ENCODE measurements at regions not wholly inside any gene's neighbourhood (a gene's known extent, or its start where the extent isn't known, plus 50 kb on each side); places are given as distances from the start of the nearest gene placed in this dataset.

- no peaks in the 10 kb centered on the region for H3K36me3 ChIP-seq (ENCODE audit: control insufficient read depth, insufficient read depth, low read length)
- ATAC-seq (no peak), FAIRE-seq (no peak), DNase-seq (ENCODE audit: extremely low read depth in 1 of 4, low spot score in 3 of 4) (no peak)
- ChIA-PET CTCF (ENCODE audit: low intra/inter-chr PET ratio) (no interaction called here), POLR2A (no interaction called here)
- no peaks in the 10 kb centered on the region for H3K27me3 ChIP-seq (ENCODE audit: control insufficient read depth in 2 of 2, insufficient read depth in 2 of 2, low read length in 2 of 2)
- no peaks in the 10 kb centered on the region for H4K20me1 ChIP-seq (replicated peaks; ENCODE audit: control insufficient read depth, insufficient read depth, low read length)
- no peaks in the 10 kb centered on the region for H3K4me1 ChIP-seq (replicated peaks in 1 of 2; ENCODE audit: control insufficient read depth in 2 of 2, insufficient read depth in 2 of 2, low read length in 2 of 2)
- no peak overlapping the region for H2AFZ ChIP-seq (ENCODE audit: low read depth, low read length)
- no TSS peak for BruUV-seq (replicated peaks)
- no peak overlapping the region for H3K9ac ChIP-seq (ENCODE audit: insufficient read depth in 1 of 2, low read depth in 2 of 2, low read length in 2 of 2)
- H3K79me2 ChIP-seq (ENCODE audit: control insufficient read depth, insufficient read depth, low read length), result no peaks in the 10 kb centered on the region
- H3K9me3 ChIP-seq (replicated peaks; ENCODE audit: control insufficient read depth, insufficient read depth, low read depth, low read length), result no peaks in the 10 kb centered on the region
- no peak overlapping the region for H3K27ac ChIP-seq (ENCODE audit: extremely low read depth, low read depth, low read length)
- H3K9me1 ChIP-seq (ENCODE audit: control insufficient read depth, insufficient read depth, low read length), result no peaks in the 10 kb centered on the region
- intact Hi-C loops (cut with micrococcal nuclease) (no loop called here), in situ Hi-C loops (cut with MboI) (no loop called here)
- H3K4me3 ChIP-seq, result no peak overlapping the region
- H3K4me2 ChIP-seq (ENCODE audit: insufficient read depth, low read length), result no peak overlapping the region
- TF ChIP-seq ZNF311 (CRISPR knock-in tag; IDR thresholded peaks at IDR 0.05) (no peak), ZMIZ1 (IDR thresholded peaks at IDR 0.05; ENCODE audit: low read depth in 2 of 2, low read length in 2 of 2) (no peak), NONO (IDR thresholded peaks at IDR 0.05; ENCODE audit: low read depth in 2 of 2, low read length in 1 of 2) (no peak), TEAD1 (CRISPR knock-in tag; IDR thresholded peaks at IDR 0.05) (no peak), KAT2B (IDR thresholded peaks at IDR 0.05; ENCODE audit: low read depth, low read length) (no peak), SMARCA4 (IDR thresholded peaks at IDR 0.05) (no peak), GABPB2 (CRISPR knock-in tag; conservative IDR thresholded peaks at IDR 0.05) (no peak), RAD21 (CRISPR knock-in tag; conservative IDR thresholded peaks at IDR 0.05 in 1 of 2, IDR thresholded peaks at IDR 0.05 in 1 of 2) (no peak), ZNF23 (CRISPR knock-in tag; IDR thresholded peaks at IDR 0.05) (no peak), ELF2 (CRISPR knock-in tag; IDR thresholded peaks at IDR 0.05) (no peak), BRF2 (IDR thresholded peaks at IDR 0.05; ENCODE audit: borderline replicate concordance, insufficient read depth, insufficient read length) (no peak), CBX3 (IDR thresholded peaks at IDR 0.05; ENCODE audit: borderline replicate concordance in 1 of 2, low read length in 2 of 2) (no peak), NR2C2 (CRISPR knock-in tag; IDR thresholded peaks at IDR 0.05) (no peak), NR2C2 (tag; IDR thresholded peaks at IDR 0.05) (no peak), ZNF384 (IDR thresholded peaks at IDR 0.05; ENCODE audit: low read depth, low read length) (no peak), AFF1 (IDR thresholded peaks at IDR 0.05; ENCODE audit: low read depth in 1 of 2, partially characterized antibody in 2 of 2) (no peak)
Measured at GRCh38 chr11:97844016-97844415, 1176.7 kb upstream of the CNTN5 start.

Measured in K562 (cell line).